LNCAP (cell line): ENCODE measurements at regions not wholly inside any gene's neighbourhood (a gene's known extent, or its start where the extent isn't known, plus 50 kb on each side); places are given as distances from the start of the nearest gene placed in this dataset.

Experiments
- TF ChIP-seq, protein P1 (sequence below): fragments of 450-650 bp; IDR thresholded peaks from 2 replicates; pipeline ENCODE4 v1.5.1; 2017; ENCODE audit warnings: mild to moderate bottlenecking

GRCh38 chr6:153941768-153942167, 97.3 kb upstream of the OPRM1 start:
- TF ChIP-seq, protein P1, sequence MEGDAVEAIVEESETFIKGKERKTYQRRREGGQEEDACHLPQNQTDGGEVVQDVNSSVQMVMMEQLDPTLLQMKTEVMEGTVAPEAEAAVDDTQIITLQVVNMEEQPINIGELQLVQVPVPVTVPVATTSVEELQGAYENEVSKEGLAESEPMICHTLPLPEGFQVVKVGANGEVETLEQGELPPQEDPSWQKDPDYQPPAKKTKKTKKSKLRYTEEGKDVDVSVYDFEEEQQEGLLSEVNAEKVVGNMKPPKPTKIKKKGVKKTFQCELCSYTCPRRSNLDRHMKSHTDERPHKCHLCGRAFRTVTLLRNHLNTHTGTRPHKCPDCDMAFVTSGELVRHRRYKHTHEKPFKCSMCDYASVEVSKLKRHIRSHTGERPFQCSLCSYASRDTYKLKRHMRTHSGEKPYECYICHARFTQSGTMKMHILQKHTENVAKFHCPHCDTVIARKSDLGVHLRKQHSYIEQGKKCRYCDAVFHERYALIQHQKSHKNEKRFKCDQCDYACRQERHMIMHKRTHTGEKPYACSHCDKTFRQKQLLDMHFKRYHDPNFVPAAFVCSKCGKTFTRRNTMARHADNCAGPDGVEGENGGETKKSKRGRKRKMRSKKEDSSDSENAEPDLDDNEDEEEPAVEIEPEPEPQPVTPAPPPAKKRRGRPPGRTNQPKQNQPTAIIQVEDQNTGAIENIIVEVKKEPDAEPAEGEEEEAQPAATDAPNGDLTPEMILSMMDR, result no peak

DNA sequence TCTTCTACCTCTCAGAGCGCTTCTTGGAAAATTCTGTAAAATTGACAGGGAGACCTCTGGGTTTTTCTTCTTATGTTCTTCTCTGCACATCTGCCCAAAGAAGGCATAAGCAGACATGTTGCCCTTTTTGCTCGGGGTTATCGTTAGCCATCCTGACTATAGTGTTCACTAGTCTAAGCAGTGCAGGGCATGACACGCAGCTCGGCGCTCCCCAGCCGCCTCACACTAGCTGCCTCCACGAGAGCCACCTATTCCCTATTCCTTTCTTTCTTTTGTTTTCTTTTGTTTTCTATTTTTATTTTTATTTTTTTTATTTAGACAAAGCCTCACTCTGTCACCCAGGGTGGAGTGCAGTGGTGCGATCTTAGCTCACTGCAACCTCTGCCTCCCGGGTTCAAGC, 100.2 kb upstream of the OPRM1 start:
- TF ChIP-seq, protein P1, result no peak

DNA sequence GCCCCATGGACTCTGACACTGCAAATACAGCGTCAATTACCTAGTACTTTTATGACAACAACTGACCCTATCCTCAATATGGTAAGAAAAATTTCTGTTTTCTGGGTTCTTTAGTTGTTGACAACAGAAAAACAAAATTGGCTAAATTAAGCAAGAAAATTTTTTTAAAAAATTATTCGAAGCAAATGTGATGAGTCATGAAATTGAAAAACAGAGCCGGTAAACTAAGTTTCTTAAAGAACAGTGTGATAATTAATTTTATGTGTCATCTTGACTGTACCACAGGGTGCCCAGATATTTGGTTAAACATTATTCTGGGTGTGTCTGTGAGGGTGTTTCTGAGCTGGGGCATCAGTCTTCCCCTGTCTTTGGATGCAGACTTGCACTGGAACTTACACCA, 107.6 kb upstream of the OPRM1 start:
- TF ChIP-seq, protein P1, result no peak

GRCh38 chr6:153927867-153928266, 111.2 kb upstream of the OPRM1 start:
- TF ChIP-seq, protein P1, result no peak

DNA sequence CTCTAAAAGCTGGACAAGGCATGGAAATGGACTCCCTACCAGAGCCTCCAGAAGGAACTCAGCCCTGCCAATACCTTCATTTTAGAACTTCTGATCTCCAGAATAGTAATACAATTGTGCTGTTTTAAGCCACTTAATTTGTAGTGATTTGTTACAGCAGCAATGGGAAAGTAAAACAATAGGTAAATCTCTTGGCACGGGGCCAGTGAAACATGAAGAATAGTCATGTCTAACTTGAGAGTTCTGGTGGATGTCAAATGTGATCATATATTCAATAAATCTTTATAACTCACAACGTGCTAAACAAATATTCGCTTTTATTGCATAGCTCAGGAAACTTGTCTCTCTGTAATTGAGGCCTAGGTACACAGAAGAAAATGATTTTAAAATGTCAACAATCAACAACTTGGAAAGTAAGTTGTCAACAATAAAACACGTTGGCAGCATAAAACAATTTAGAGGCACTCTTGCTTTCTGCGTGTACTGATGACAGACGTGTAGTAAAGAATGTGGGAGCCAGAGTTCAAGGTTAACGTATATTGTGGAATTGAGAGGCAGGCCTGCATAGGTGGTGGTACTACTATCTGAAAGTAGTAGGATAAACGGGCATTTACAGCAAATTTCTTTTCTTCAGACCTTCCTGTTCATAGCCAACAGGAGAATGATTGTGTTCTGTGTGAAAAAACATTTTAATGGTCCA, 140.5 kb upstream of the OPRM1 start:
- TF ChIP-seq, protein P1, result no peak

GRCh38 chr6:153882411-153882810, 156.6 kb upstream of the OPRM1 start:
- TF ChIP-seq, protein P1, result no peak

GRCh38 chr6:153873541-153873940, 165.5 kb upstream of the OPRM1 start:
- TF ChIP-seq, protein P1, result no peak

- TF ChIP-seq, protein P1, result no peak
These were observed 166.1 kb upstream of the OPRM1 start for GRCh38 chr6:153872946-153873345.
